K562 (cell line): ENCODE measurements at regions not wholly inside any gene's neighbourhood (a gene's known extent, or its start where the extent isn't known, plus 50 kb on each side); places are given as distances from the start of the nearest gene placed in this dataset.

ENCODE experiments used
- ATAC-seq: fragments of 200-7000 bp; cut with Tn5 transposase; 3 replicates; pipeline ENCODE4 v1.9.1; 2020; ENCODE audit warnings: moderate library complexity
- BruUV-seq: library from RNA; stranded (reverse); fragments of 400-500 nt; replicated peaks from 2 replicates; lab custom pipeline; 2021; lab: Mats Ljungman, UMichigan
- CTCF ChIA-PET: fragments of 300-600 bp; formaldehyde crosslinking; extraction: SDS; loops from one replicate; lab custom pipeline; 2021; ENCODE audit warnings: low intra/inter-chr PET ratio; lab: Yijun Ruan, JAX
- POLR2A ChIA-PET: fragments of 300-600, 350-650 bp; sonication (Branson Sonifier 250); formaldehyde crosslinking; extraction: SDS; loops from one replicate; lab custom pipeline; 2021; ENCODE audit warnings: antibody characterized with exemption, inconsistent platforms; lab: Yijun Ruan, JAX
- DNase-seq, 4 experiments: peaks; one replicate each; pipeline versions ENCODE4 v3.0.0 to v3.0.0-alpha.2; 2011 to 2018; ENCODE audit warnings: low spot score in 3 of 4, mixed read lengths in 3 of 4; ENCODE audit errors: extremely low read depth in 1 of 4
- FAIRE-seq: peaks from 2 replicates; lab custom pipeline; 2011; peaks lifted over from hg19 to GRCh38; lab: Jason Lieb, UNC
- H2AFZ ChIP-seq: 2 replicates; pipeline ENCODE4 v1.6.0; 2011; ENCODE audit warnings: low read depth, low read length, control low read depth, inconsistent platforms
- H3K27ac ChIP-seq: fragments of 200-600 bp; 3 replicates; pipeline ENCODE4 v1.8.0; 2011; ENCODE audit warnings: low read depth, mild to moderate bottlenecking, control low read depth, inconsistent platforms, low read length, moderate library complexity, mixed read lengths; ENCODE audit errors: extremely low read depth
- H3K27me3 ChIP-seq, 2 experiments: fragments of 300-600 bp in 1 of 2; 2 replicates in 1 of 2; 3 replicates in 1 of 2; pipeline versions ENCODE4 v1.6.0 to v1.8.0; 2011; ENCODE audit warnings: inconsistent platforms in 2 of 2, low read length in 2 of 2, mild to moderate bottlenecking in 1 of 2, mixed read lengths in 1 of 2, moderate library complexity in 1 of 2; ENCODE audit not compliant: control insufficient read depth in 2 of 2, insufficient read depth in 2 of 2
- H3K36me3 ChIP-seq: fragments of 300-600 bp; 3 replicates; pipeline ENCODE4 v1.8.0; 2011; ENCODE audit warnings: mild to moderate bottlenecking, low read length, inconsistent platforms; ENCODE audit not compliant: control insufficient read depth, insufficient read depth
- H3K4me1 ChIP-seq, 2 experiments: fragments of 200-600 bp in 1 of 2; replicated peaks in 1 of 2; 2 replicates in 1 of 2; 3 replicates in 1 of 2; pipeline versions ENCODE4 v1.5.1 to v1.8.0; 2011; ENCODE audit warnings: inconsistent platforms in 2 of 2, low read length in 2 of 2, mild to moderate bottlenecking in 1 of 2, mixed read lengths in 1 of 2, moderate library complexity in 1 of 2; ENCODE audit not compliant: control insufficient read depth in 2 of 2, insufficient read depth in 2 of 2
- H3K4me2 ChIP-seq: 2 replicates; pipeline ENCODE4 v1.6.1; 2011; ENCODE audit warnings: low read length, control low read depth, inconsistent platforms, mixed read lengths; ENCODE audit not compliant: insufficient read depth
- H3K4me3 ChIP-seq: fragments of 200-600 bp; sonication (generic), shearing (Covaris generic); 2 replicates; pipeline ENCODE4 v1.5.1; 2016; ENCODE audit warnings: control low read depth, inconsistent platforms
- H3K79me2 ChIP-seq: fragments of 200-600 bp; 3 replicates; pipeline ENCODE4 v1.8.0; 2011; ENCODE audit warnings: low read length, inconsistent platforms; ENCODE audit not compliant: control insufficient read depth, insufficient read depth
- H3K9ac ChIP-seq, 2 experiments: 2 replicates each; pipeline versions ENCODE4 v1.6.0 to v1.6.1; 2011; ENCODE audit warnings: low read depth in 2 of 2, low read length in 2 of 2, control low read depth in 1 of 2, inconsistent platforms in 1 of 2, mild to moderate bottlenecking in 1 of 2, mixed read lengths in 1 of 2; ENCODE audit not compliant: insufficient read depth in 1 of 2
- H3K9me1 ChIP-seq: one replicate; pipeline ENCODE4 v1.6.0; 2011; ENCODE audit warnings: inconsistent platforms, mild to moderate bottlenecking, low read length, moderate library complexity; ENCODE audit not compliant: control insufficient read depth, insufficient read depth
- H3K9me3 ChIP-seq: replicated peaks from 2 replicates; pipeline ENCODE4 v1.5.1; 2011; ENCODE audit warnings: low read depth, low read length, inconsistent platforms; ENCODE audit not compliant: control insufficient read depth, insufficient read depth
- H4K20me1 ChIP-seq: replicated peaks from 2 replicates; pipeline ENCODE4 v1.6.1; 2011; ENCODE audit warnings: low read length, inconsistent platforms, mixed read lengths; ENCODE audit not compliant: control insufficient read depth, insufficient read depth
- CEBPB ChIP-seq: fragments of 450-650 bp; IDR thresholded peaks from 2 replicates; pipeline ENCODE4 v1.6.1; 2016; ENCODE audit warnings: missing genetic modification characterization, missing compliant biosample characterization
- CGGBP1 ChIP-seq: fragments of 250-450 bp; sonication (Bioruptor Pico); IDR thresholded peaks from 2 replicates; pipeline ENCODE4 v1.9.0; 2021; ENCODE audit warnings: mild to moderate bottlenecking
- CHD2 ChIP-seq: IDR thresholded peaks from 2 replicates; pipeline ENCODE4 v1.6.1; 2011; ENCODE audit warnings: low read depth, low read length
- HNRNPL ChIP-seq: fragments of 200-400 bp; formaldehyde crosslinking; IDR thresholded peaks from 2 replicates; pipeline ENCODE4 v1.6.1; 2017; ENCODE audit warnings: low read depth, mild to moderate bottlenecking, low read length
- RBBP5 ChIP-seq: fragments of 200-600 bp; sonication (generic); IDR thresholded peaks from 2 replicates; pipeline ENCODE4 v1.6.1; 2012; ENCODE audit warnings: borderline replicate concordance, mild to moderate bottlenecking, low read length, control low read depth, inconsistent platforms; ENCODE audit not compliant: insufficient read depth, poor library complexity, severe bottlenecking
- ZNF449 ChIP-seq: fragments of 250-450 bp; sonication (Bioruptor Pico); IDR thresholded peaks from 2 replicates; pipeline ENCODE4 v1.8.0; 2022; ENCODE audit warnings: moderate library complexity, mild to moderate bottlenecking, inconsistent platforms
- ZNF717 ChIP-seq: fragments of 250-450 bp; sonication (Bioruptor Pico); IDR thresholded peaks from 2 replicates; pipeline ENCODE4 v1.5.0; 2021
- in situ Hi-C: fragments of 300-500 bp; cut with MboI; formaldehyde crosslinking; loops from 4 replicates; pipeline ENCODE4 v1.15.0; 2018; ENCODE audit warnings: inconsistent platforms, mixed read lengths
- intact Hi-C: fragments of 100-400 bp; cut with micrococcal nuclease; formaldehyde crosslinking; loops from 2 replicates; pipeline ENCODE4 v1.14.2; 2022

GRCh38 chr2:188039307-188039706 is 252.4 kb upstream of the GULP1 start:
- intact Hi-C loops: no loop called here
- no peak overlapping the region for H3K4me3 ChIP-seq
- no peak overlapping the region for H3K4me2 ChIP-seq
- TF ChIP-seq CHD2 (no peak), ZNF717 (CRISPR knock-in tag) (no peak), RBBP5 (no peak), HNRNPL (no peak), ZNF449 (CRISPR knock-in tag) (no peak), CEBPB (tag) (no peak), CGGBP1 (CRISPR knock-in tag) (no peak)
- TF ChIP-seq, all 486 proteins: peak for 0
- Histone ChIP-seq H3K36me3 (no peaks in the 10 kb centered on the region), H3K27ac (no peak overlapping the region), H3K9me1 (no peaks in the 10 kb centered on the region), H4K20me1 (no peaks in the 10 kb centered on the region), H3K9ac (no peak overlapping the region), H3K27me3 (no peaks in the 10 kb centered on the region), H2AFZ (no peak overlapping the region), H3K4me1 (no peaks in the 10 kb centered on the region), H3K79me2 (no peaks in the 10 kb centered on the region), H3K9me3 (no peaks in the 10 kb centered on the region)
- ATAC-seq: no peak
- no TSS peak for BruUV-seq
- CTCF ChIA-PET: no interaction called here
- FAIRE-seq: no peak
- in situ Hi-C loops: no loop called here
- DNase-seq: no peak
- POLR2A ChIA-PET: no interaction called here
